Mesenchymal stem cell (in vitro differentiated cells and primary cell): ENCODE measurements at regions not wholly inside any gene's neighbourhood (a gene's known extent, or its start where the extent isn't known, plus 50 kb on each side); places are given as distances from the start of the nearest gene placed in this dataset.

Experiments
- DNase-seq: peaks from one replicate; pipeline ENCODE4 v3.0.0-alpha.2; 2013
- H2AFZ ChIP-seq: one replicate; pipeline ENCODE4 v1.6.1; 2013; ENCODE audit warnings: low read depth, mild to moderate bottlenecking, control low read depth, inconsistent platforms, low read length, moderate library complexity
- H2AK5ac ChIP-seq: 2 replicates; pipeline ENCODE4 v1.6.1; 2013; ENCODE audit warnings: low read length, moderate library complexity, mild to moderate bottlenecking, inconsistent platforms; ENCODE audit not compliant: severe bottlenecking
- H2BK120ac ChIP-seq: one replicate; pipeline ENCODE4 v1.6.1; 2013; ENCODE audit warnings: low read depth, mild to moderate bottlenecking, inconsistent platforms, low read length, moderate library complexity
- H2BK12ac ChIP-seq, 2 experiments: one replicate each; pipeline ENCODE4 v1.6.1; 2013; ENCODE audit warnings: inconsistent platforms in 2 of 2, low read length in 2 of 2, mild to moderate bottlenecking in 2 of 2, moderate library complexity in 2 of 2, control low read depth in 1 of 2
- H2BK15ac ChIP-seq: one replicate; pipeline ENCODE4 v1.6.1; 2013; ENCODE audit warnings: mild to moderate bottlenecking, low read depth, inconsistent platforms; ENCODE audit not compliant: poor library complexity, severe bottlenecking
- H2BK5ac ChIP-seq: 2 replicates; pipeline ENCODE4 v1.6.1; 2013; ENCODE audit warnings: low read depth, mild to moderate bottlenecking, low read length, control low read depth, inconsistent platforms; ENCODE audit not compliant: poor library complexity, severe bottlenecking
- H3K14ac ChIP-seq, 2 experiments: one replicate each; pipeline ENCODE4 v1.6.1; 2013; ENCODE audit warnings: inconsistent platforms in 2 of 2, low read length in 2 of 2, control low read depth in 1 of 2, mild to moderate bottlenecking in 1 of 2, moderate library complexity in 1 of 2
- H3K18ac ChIP-seq, 2 experiments: one replicate each; pipeline ENCODE4 v1.6.1; 2013; ENCODE audit warnings: inconsistent platforms in 2 of 2, low read length in 2 of 2, control low read depth in 1 of 2, low read depth in 1 of 2, mild to moderate bottlenecking in 1 of 2
- H3K23ac ChIP-seq, 2 experiments: one replicate each; pipeline ENCODE4 v1.6.1; 2013; ENCODE audit warnings: inconsistent platforms in 2 of 2, low read length in 2 of 2, mild to moderate bottlenecking in 2 of 2, moderate library complexity in 2 of 2, control low read depth in 1 of 2
- H3K27ac ChIP-seq: 2 replicates; pipeline ENCODE4 v1.5.1; 2013; ENCODE audit warnings: mild to moderate bottlenecking, moderate library complexity, low read length, control low read depth, inconsistent platforms; ENCODE audit not compliant: poor library complexity, severe bottlenecking
- H3K27me3 ChIP-seq, 2 experiments: 2 replicates each; pipeline versions ENCODE4 v1.6.1 to v1.7.0; 2013; ENCODE audit warnings: low read length in 2 of 2, mild to moderate bottlenecking in 2 of 2, moderate library complexity in 2 of 2, control low read depth in 1 of 2, inconsistent platforms in 1 of 2; ENCODE audit not compliant: control insufficient read depth in 1 of 2, insufficient read depth in 1 of 2
- H3K36me3 ChIP-seq, 2 experiments: 2 replicates each; pipeline versions ENCODE4 v1.6.1 to v1.7.0; 2013; ENCODE audit warnings: low read length in 2 of 2, control low read depth in 1 of 2, inconsistent platforms in 1 of 2, low read depth in 1 of 2, mild to moderate bottlenecking in 1 of 2; ENCODE audit not compliant: insufficient read depth in 2 of 2, control insufficient read depth in 1 of 2
- H3K4ac ChIP-seq, 2 experiments: one replicate each; pipeline ENCODE4 v1.6.1; 2013; ENCODE audit warnings: inconsistent platforms in 2 of 2, low read length in 2 of 2, mild to moderate bottlenecking in 2 of 2, moderate library complexity in 2 of 2, control low read depth in 1 of 2, low read depth in 1 of 2
- H3K4me1 ChIP-seq: 2 replicates; pipeline ENCODE4 v1.6.1; 2013; ENCODE audit warnings: low read depth, low read length, control low read depth; ENCODE audit not compliant: control insufficient read depth, insufficient read depth
- H3K4me2 ChIP-seq: 2 replicates; pipeline ENCODE4 v1.6.1; 2013; ENCODE audit warnings: low read length, mild to moderate bottlenecking, inconsistent platforms; ENCODE audit not compliant: poor library complexity, severe bottlenecking
- H3K4me3 ChIP-seq, 2 experiments: 2 replicates each; pipeline versions ENCODE4 v1.5.1 to v1.7.0; 2013; ENCODE audit warnings: low read length in 2 of 2, mild to moderate bottlenecking in 2 of 2, control low read depth in 1 of 2, low read depth in 1 of 2; ENCODE audit not compliant: insufficient read depth in 1 of 2
- H3K79me1 ChIP-seq: replicated peaks from 2 replicates; pipeline ENCODE4 v1.6.1; 2013; ENCODE audit warnings: mild to moderate bottlenecking, control low read depth, low read length, inconsistent platforms; ENCODE audit not compliant: poor library complexity, severe bottlenecking
- H3K9ac ChIP-seq: 2 replicates; pipeline ENCODE4 v1.7.0; 2013; ENCODE audit warnings: mild to moderate bottlenecking, low read length, moderate library complexity
- H3K9me3 ChIP-seq: 2 replicates; pipeline ENCODE4 v1.7.0; 2013; ENCODE audit warnings: mild to moderate bottlenecking, low read length; ENCODE audit not compliant: control insufficient read depth
- H4K8ac ChIP-seq: one replicate; pipeline ENCODE4 v1.6.1; 2013; ENCODE audit warnings: inconsistent platforms, mild to moderate bottlenecking, low read length, moderate library complexity
- H4K91ac ChIP-seq: one replicate; pipeline ENCODE4 v1.6.1; 2013; ENCODE audit warnings: mild to moderate bottlenecking, low read length, inconsistent platforms
- WGBS: methylation state at CpG from one replicate; pipeline ENCODE4 v1.1.7; 2013; ENCODE audit warnings: mixed read lengths; 5-methylcytosine and 5-hydroxymethylcytosine counted together

- no peak overlapping the region for H3K4ac ChIP-seq
- H2BK5ac ChIP-seq, result no peak overlapping the region
- H3K4me3 ChIP-seq, result no peak overlapping the region
- no peaks in the 10 kb centered on the region for H3K9me3 ChIP-seq
- H2BK15ac ChIP-seq, result no peak overlapping the region
- no peak overlapping the region for H2BK12ac ChIP-seq
- no peak overlapping the region for H4K8ac ChIP-seq
- H3K27me3 ChIP-seq, result peaks cover 0 to 16% of the 10 kb centered on the region in 2 experiments
- no peak overlapping the region for H3K27ac ChIP-seq
- no peak overlapping the region for H3K14ac ChIP-seq
- no peak overlapping the region for H2BK120ac ChIP-seq
- no peaks in the 10 kb centered on the region for H3K79me1 ChIP-seq
- no peak overlapping the region for H4K91ac ChIP-seq
- H2AK5ac ChIP-seq, result no peak overlapping the region
- no peak overlapping the region for H3K18ac ChIP-seq
- H2AFZ ChIP-seq, result no peak overlapping the region
- H3K9ac ChIP-seq, result no peak overlapping the region
- no peak for DNase-seq
- 49% methylated on average over 6 of the region's 8 CpGs for WGBS
- no peaks in the 10 kb centered on the region for H3K4me1 ChIP-seq
- no peaks in the 10 kb centered on the region for H3K36me3 ChIP-seq
- H3K23ac ChIP-seq, result no peak overlapping the region
- H3K4me2 ChIP-seq, result no peak overlapping the region
Observed at GRCh38 chr6:165782134-165782533, 119.1 kb upstream of the PDE10A start.

GRCh38 chr6:165777680-165778079 lies 114.6 kb upstream of the PDE10A start:
- H3K4me2 ChIP-seq, result no peak overlapping the region
- H3K23ac ChIP-seq, result no peak overlapping the region
- H3K36me3 ChIP-seq, result no peaks in the 10 kb centered on the region
- no peak overlapping the region for H3K9ac ChIP-seq
- peaks cover 0 to 31% of the 10 kb centered on the region in 2 experiments for H3K27me3 ChIP-seq
- no peak overlapping the region for H3K4ac ChIP-seq
- no peak overlapping the region for H2AK5ac ChIP-seq
- H2BK15ac ChIP-seq, result no peak overlapping the region
- H3K9me3 ChIP-seq, result no peaks in the 10 kb centered on the region
- H2BK5ac ChIP-seq, result no peak overlapping the region
- H4K8ac ChIP-seq, result no peak overlapping the region
- H3K79me1 ChIP-seq, result no peaks in the 10 kb centered on the region
- H3K4me1 ChIP-seq, result no peaks in the 10 kb centered on the region
- DNase-seq, result no peak
- no peak overlapping the region for H2AFZ ChIP-seq
- no peak overlapping the region for H4K91ac ChIP-seq
- no peak overlapping the region for H3K27ac ChIP-seq
- H3K18ac ChIP-seq, result no peak overlapping the region
- H2BK120ac ChIP-seq, result no peak overlapping the region
- no peak overlapping the region for H3K14ac ChIP-seq
- no peak overlapping the region for H3K4me3 ChIP-seq
- WGBS, result 83% methylated on average over 3 of the region's 3 CpGs
- H2BK12ac ChIP-seq, result no peak overlapping the region

GRCh38 chr6:165776691-165777090 lies 113.7 kb upstream of the PDE10A start:
- Histone ChIP-seq H3K4me2 (no peak overlapping the region), H3K36me3 (no peaks in the 10 kb centered on the region), H3K27ac (no peak overlapping the region), H3K27me3 (peaks cover 0 to 23% of the 10 kb centered on the region in 2 experiments), H2BK12ac (no peak overlapping the region), H3K23ac (no peak overlapping the region), H2BK5ac (no peak overlapping the region), H3K4me1 (no peaks in the 10 kb centered on the region), H2BK120ac (no peak overlapping the region), H3K79me1 (no peaks in the 10 kb centered on the region), H2AK5ac (no peak overlapping the region), H4K8ac (no peak overlapping the region), H2BK15ac (no peak overlapping the region), H3K4me3 (no peak overlapping the region), H3K9ac (no peak overlapping the region), H2AFZ (no peak overlapping the region), H3K9me3 (no peaks in the 10 kb centered on the region), H4K91ac (peak overlapping the region; percentile 48), H3K18ac (no peak overlapping the region), H3K14ac (peak overlapping the region in 1 of 2 experiments; percentile 86), H3K4ac (no peak overlapping the region)
- no peak for DNase-seq
- 74% methylated on average over 5 of the region's 5 CpGs for WGBS

- WGBS, result no CpG with 5 or more reads among the region's 3 CpGs
Observed at GRCh38 chr6:165775721-165776120, 112.7 kb upstream of the PDE10A start.

More at GRCh38 chr6:165775721-165776120, 112.7 kb upstream of the PDE10A start:
- no peak for DNase-seq
- no peak overlapping the region for H3K23ac ChIP-seq
- H2BK120ac ChIP-seq, result no peak overlapping the region
- peak overlapping the region in 1 of 2 experiments; percentile 12 for H3K4me3 ChIP-seq
- H2AK5ac ChIP-seq, result no peak overlapping the region
- H3K4me1 ChIP-seq, result no peaks in the 10 kb centered on the region
- no peak overlapping the region for H3K4me2 ChIP-seq
- H3K79me1 ChIP-seq, result no peaks in the 10 kb centered on the region
- no peak overlapping the region for H3K4ac ChIP-seq
- peak overlapping the region; percentile 48 for H3K9ac ChIP-seq
- no peak overlapping the region for H3K14ac ChIP-seq
- H3K18ac ChIP-seq, result no peak overlapping the region
- no peaks in the 10 kb centered on the region for H3K36me3 ChIP-seq
- H3K27me3 ChIP-seq, result peaks cover 0 to 23% of the 10 kb centered on the region in 2 experiments
- H2BK15ac ChIP-seq, result no peak overlapping the region
- no peak overlapping the region for H2BK5ac ChIP-seq
- no peak overlapping the region for H2BK12ac ChIP-seq
- H2AFZ ChIP-seq, result no peak overlapping the region
- no peak overlapping the region for H3K27ac ChIP-seq
- no peak overlapping the region for H4K8ac ChIP-seq
- no peak overlapping the region for H4K91ac ChIP-seq
- H3K9me3 ChIP-seq, result no peaks in the 10 kb centered on the region
